Activated CD8-positive, alpha-beta memory T cell treated with anti-CD3 and anti-CD28 coated beads, Interleukin-2, amount 10 ng/mL, durations not matched to agents 7 days and 5 days (primary cell): ENCODE measurements at regions not wholly inside any gene's neighbourhood (a gene's known extent, or its start where the extent isn't known, plus 50 kb on each side); places are given as distances from the start of the nearest gene placed in this dataset.
"Not testable (repeated sequence)": the region's sequence is repeated elsewhere in the genome, so short reads cannot be mapped to it uniquely, and the experiment has no call there.

Experiments
- ATAC-seq: fragments of 150-1000 bp; cut with Tn5 transposase; one replicate; pipeline ENCODE4 v1.10.0; 2021; ENCODE audit warnings: moderate library complexity
- CTCF ChIA-PET: fragments of 350-600 bp; sonication (Branson Sonifier 250); formaldehyde crosslinking; loops from one replicate; lab custom pipeline; 2021; ENCODE audit warnings: antibody characterized with exemption; lab: Charles Lee
- DNase-seq: peaks from one replicate; pipeline ENCODE4 v3.0.0-alpha.2; 2020
- H3K27ac Mint-ChIP-seq: one replicate; pipeline ENCODE4 v1.8.0; 2021; ENCODE audit warnings: mild to moderate bottlenecking, mixed read lengths
- H3K27me3 Mint-ChIP-seq: one replicate; pipeline ENCODE4 v1.8.0; 2021; ENCODE audit warnings: mixed read lengths
- H3K36me3 Mint-ChIP-seq: one replicate; pipeline ENCODE4 v1.8.0; 2021; ENCODE audit warnings: mild to moderate bottlenecking, mixed read lengths
- H3K4me1 Mint-ChIP-seq: one replicate; pipeline ENCODE4 v1.8.0; 2021; ENCODE audit warnings: mixed read lengths
- H3K4me3 Mint-ChIP-seq: one replicate; pipeline ENCODE4 v1.8.0; 2021; ENCODE audit warnings: mild to moderate bottlenecking, moderate library complexity, mixed read lengths
- H3K9me3 Mint-ChIP-seq: one replicate; pipeline ENCODE4 v1.8.0; 2022; ENCODE audit warnings: low read depth, mixed read lengths

DNA sequence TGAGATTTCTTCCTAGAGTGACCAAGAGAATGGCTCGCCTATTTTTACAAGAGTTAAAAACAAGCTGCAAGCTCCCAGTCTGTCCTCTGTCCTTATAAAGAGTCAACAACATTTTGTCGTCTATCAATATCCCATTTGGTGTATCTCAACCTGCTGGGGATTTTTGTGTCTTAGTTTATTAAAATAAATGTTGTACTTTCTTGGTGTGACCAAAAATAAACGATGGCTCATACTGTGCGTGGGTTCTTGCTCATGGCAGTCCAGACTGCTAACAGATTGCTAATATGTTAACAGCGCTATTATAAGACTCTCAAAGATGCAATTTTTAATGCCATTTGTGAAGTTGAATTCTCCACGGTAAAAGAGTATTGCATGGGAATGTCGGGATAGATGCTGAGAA is 569.9 kb downstream of the GABRG2 start:
- CTCF ChIA-PET, result no interaction called here
- no peak for DNase-seq
- H3K27ac Mint-ChIP-seq, result no peak overlapping the region
- H3K4me1 Mint-ChIP-seq, result no peaks in the 10 kb centered on the region
- no peak for ATAC-seq
- H3K36me3 Mint-ChIP-seq, result no peaks in the 10 kb centered on the region
- no peak overlapping the region for H3K4me3 Mint-ChIP-seq
- no peaks in the 10 kb centered on the region for H3K27me3 Mint-ChIP-seq
- H3K9me3 Mint-ChIP-seq, result peaks cover 18% of the 10 kb centered on the region

DNA sequence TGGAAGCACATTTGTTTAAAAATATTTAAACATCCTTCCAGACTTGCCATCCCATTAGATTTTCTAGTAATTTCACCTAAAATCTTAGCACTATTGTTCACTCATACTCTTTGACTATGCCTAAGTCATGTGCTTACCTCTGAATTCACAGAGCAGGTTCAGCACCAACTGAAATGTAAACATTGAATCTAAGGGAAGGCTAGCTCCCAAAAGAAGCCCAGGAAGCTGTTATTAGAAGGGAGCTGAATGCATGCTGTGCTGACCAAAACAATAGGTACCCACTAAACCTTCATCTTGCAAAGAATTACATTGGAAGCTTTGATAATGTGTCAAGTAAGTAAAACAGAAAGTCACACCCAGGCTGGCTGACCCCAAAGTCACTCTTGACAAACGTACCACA is 571.3 kb downstream of the GABRG2 start:
- Mint-ChIP-seq H3K27me3 (no peaks in the 10 kb centered on the region), H3K27ac (no peak overlapping the region), H3K4me3 (no peak overlapping the region), H3K36me3 (no peaks in the 10 kb centered on the region), H3K9me3 (peaks cover 20% of the 10 kb centered on the region), H3K4me1 (no peaks in the 10 kb centered on the region)
- CTCF ChIA-PET, result no interaction called here
- no peak for ATAC-seq
- DNase-seq, result no peak

DNA sequence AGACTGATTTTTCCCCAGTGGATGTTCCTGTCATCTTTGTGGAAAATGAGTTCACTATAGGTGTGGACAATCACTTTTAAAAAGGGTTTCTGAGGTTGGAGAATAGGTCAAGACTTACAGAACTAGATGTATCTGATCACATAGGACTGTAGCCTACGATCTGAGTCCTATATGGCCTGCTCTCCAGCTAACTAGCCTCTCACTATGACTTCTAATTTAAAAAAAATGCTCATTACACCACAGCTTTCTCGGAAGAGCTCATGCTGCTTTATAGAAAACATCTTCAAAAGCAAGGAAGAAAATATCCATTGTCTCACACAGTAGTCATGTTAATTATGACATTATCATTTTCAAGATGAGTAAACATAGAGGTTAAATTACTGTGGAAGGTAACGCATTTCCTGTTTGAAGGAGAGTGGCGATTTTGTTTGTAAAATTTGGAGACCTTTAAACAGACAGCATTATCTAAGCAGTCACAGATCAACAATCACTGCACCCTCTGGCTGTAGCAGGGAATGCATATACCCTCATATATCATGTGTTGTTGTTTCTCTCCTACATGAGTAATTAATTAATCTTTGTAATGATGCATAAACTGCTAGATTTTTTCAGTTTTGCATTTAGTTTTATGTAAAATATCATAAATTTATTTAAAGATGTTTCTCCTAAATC is 573.7 kb downstream of the GABRG2 start:
- no peaks in the 10 kb centered on the region for H3K27me3 Mint-ChIP-seq
- DNase-seq (no peak), ATAC-seq (no peak)
- H3K4me3 Mint-ChIP-seq, result no peak overlapping the region
- no peaks in the 10 kb centered on the region for H3K4me1 Mint-ChIP-seq
- peaks cover 17% of the 10 kb centered on the region for H3K9me3 Mint-ChIP-seq
- H3K27ac Mint-ChIP-seq, result no peak overlapping the region
- CTCF ChIA-PET, result no interaction called here
- no peaks in the 10 kb centered on the region for H3K36me3 Mint-ChIP-seq

DNA sequence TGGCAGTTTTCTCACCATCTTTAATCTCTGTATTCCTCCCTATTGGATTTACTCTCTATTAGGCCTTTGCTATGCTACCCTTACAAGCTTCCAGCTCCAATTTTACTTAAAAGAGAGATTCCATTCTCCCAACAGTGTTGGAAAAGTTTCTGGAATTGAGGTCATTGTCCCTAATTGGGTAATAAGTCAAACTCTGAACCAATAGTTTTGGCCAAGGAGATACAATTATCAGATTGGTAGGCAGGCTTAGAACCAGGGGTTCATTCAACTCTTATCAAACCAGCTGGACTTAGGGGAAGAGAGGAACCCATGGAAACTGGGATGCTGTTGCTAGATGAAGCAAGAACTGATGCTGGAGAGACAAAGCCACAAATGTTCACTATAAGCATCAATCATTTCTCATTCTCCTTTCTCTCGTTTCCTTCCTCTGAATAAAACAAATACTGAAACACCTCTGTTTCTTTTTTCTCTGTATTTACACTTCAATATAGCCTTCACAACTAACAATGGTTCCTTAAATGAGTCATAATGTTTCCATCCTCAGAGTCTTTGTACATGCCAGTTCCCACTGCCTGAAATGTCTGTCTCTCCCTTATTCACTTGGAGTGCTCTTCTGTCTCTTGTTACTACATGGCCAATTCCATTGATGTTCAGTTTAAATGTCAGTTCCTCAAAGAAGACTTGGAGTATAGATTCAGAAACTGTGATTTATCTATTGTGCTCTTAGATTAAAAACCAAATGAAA is 587.3 kb downstream of the GABRG2 start:
- Mint-ChIP-seq H3K4me1 (no peaks in the 10 kb centered on the region), H3K27ac (no peak overlapping the region), H3K36me3 (no peaks in the 10 kb centered on the region), H3K9me3 (peaks cover 8% of the 10 kb centered on the region), H3K27me3 (no peaks in the 10 kb centered on the region), H3K4me3 (no peak overlapping the region)
- CTCF ChIA-PET, result no interaction called here
- DNase-seq (no peak), ATAC-seq (no peak)

DNA sequence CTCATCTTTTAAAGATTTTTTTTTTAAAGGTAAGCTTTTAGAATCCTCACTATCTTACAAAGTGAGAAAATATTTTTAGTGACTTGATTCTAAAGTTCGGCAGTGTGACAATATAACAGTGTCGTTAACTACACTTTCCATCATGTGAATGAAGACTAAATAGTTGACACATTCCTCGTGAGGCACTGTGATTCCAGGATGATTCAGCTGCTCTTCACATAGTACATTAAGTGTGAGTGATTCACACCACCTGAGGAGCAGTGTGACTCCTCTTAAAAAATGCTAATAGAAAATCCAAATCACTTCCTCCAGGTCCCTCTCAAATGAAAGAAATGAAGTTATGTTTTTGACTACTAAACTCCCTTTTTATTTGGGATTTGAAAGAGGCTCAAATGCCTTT is 589.5 kb downstream of the GABRG2 start:
- Mint-ChIP-seq H3K27me3 (no peaks in the 10 kb centered on the region), H3K9me3 (peaks cover 5% of the 10 kb centered on the region), H3K4me3 (no peak overlapping the region), H3K27ac (no peak overlapping the region), H3K4me1 (no peaks in the 10 kb centered on the region), H3K36me3 (no peaks in the 10 kb centered on the region)
- ATAC-seq (no peak), DNase-seq (no peak)
- CTCF ChIA-PET, result no interaction called here

DNA sequence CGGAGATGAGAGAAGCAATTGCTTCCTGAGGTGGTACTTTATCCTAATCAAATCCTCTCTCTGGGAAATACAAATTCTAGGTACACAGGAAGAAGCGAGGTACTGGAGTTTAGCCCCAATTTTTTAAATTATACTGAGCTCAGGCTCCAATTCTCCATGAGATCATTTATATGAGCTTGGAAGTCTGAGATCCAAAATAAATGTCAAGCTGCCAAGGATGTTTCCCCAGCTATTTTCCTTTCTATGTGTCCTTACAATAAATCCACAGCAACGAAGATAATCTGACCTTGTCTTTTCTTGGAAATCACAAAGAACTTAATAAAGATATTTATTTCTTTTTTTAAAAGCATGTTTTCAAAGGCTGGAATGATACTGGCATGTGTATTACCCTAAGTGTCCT is 597.3 kb downstream of the GABRG2 start:
- DNase-seq, result no peak
- ATAC-seq, result no peak
- Mint-ChIP-seq H3K4me1 (no peaks in the 10 kb centered on the region), H3K27me3 (no peaks in the 10 kb centered on the region), H3K27ac (no peak overlapping the region), H3K36me3 (no peaks in the 10 kb centered on the region), H3K4me3 (no peak overlapping the region), H3K9me3 (peaks cover 2% of the 10 kb centered on the region)
- CTCF ChIA-PET, result no interaction called here

DNA sequence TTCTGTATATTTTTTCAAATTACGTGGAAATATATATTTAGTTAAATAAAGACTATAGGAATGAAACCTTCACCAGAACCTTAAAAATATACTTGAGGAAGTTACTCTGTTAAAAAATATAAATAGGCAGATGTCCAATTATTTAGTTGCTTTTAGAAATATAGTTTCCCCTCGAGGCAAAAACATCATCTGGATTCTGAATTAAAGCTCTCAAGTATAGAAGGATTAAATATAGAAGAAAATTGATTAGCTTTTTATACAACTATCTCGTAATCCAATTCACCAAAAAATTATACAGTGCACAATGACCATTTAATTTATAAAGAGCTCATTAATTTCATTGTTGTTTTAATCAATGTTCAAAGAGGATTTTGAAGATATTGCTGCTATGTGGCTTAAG is 601.4 kb downstream of the GABRG2 start:
- no peaks in the 10 kb centered on the region for H3K36me3 Mint-ChIP-seq
- no peaks in the 10 kb centered on the region for H3K27me3 Mint-ChIP-seq
- peaks cover 3% of the 10 kb centered on the region for H3K9me3 Mint-ChIP-seq
- no peak overlapping the region for H3K27ac Mint-ChIP-seq
- no peaks in the 10 kb centered on the region for H3K4me1 Mint-ChIP-seq
- CTCF ChIA-PET, result no interaction called here
- H3K4me3 Mint-ChIP-seq, result no peak overlapping the region
- DNase-seq (no peak), ATAC-seq (no peak)

DNA sequence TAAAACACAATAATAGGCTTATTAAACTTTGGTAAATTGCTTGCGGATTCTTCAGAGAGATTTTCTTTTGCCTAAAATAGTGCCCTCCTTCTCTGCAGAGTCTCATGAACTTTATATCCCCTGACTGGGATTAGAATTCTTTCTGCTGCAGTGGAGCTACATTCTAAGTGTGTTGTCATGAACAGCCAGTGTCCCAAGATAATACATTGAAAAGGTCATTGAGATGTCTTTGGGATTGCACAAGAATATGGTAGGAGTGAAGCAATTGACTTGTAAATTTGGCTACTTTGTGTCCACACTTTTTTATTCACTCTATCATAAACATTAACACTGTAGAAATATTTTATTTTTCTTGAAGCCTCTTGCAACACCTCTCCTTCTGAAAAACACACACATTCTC is 604.5 kb downstream of the GABRG2 start:
- no peaks in the 10 kb centered on the region for H3K27me3 Mint-ChIP-seq
- ATAC-seq (no peak), DNase-seq (no peak)
- no peaks in the 10 kb centered on the region for H3K4me1 Mint-ChIP-seq
- H3K27ac Mint-ChIP-seq, result no peak overlapping the region
- CTCF ChIA-PET, result no interaction called here
- H3K4me3 Mint-ChIP-seq, result no peak overlapping the region
- no peaks in the 10 kb centered on the region for H3K36me3 Mint-ChIP-seq
- H3K9me3 Mint-ChIP-seq, result peaks cover 7% of the 10 kb centered on the region

DNA sequence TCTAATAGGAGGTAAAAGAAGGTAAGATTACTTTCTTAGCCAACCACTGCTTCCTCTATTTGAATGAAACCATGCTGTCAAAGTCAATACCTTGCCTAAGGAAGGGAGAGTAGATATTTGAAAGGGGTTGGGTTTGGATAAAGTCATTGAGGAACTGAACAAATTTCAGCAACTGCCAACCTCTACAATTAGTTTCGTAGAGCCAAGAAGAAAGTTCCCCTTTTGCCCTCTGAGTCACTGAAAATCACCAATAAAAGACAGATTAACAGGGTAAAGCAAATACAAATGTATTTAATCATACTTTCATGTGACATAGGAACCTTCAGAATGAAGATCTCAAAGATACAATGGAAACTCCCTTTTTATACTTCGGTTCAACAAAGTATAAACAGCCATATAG is 615.7 kb downstream of the GABRG2 start:
- H3K4me3 Mint-ChIP-seq, result no peak overlapping the region
- H3K9me3 Mint-ChIP-seq, result peaks cover 9% of the 10 kb centered on the region
- no peak for ATAC-seq
- no peak for DNase-seq
- no peaks in the 10 kb centered on the region for H3K4me1 Mint-ChIP-seq
- no peaks in the 10 kb centered on the region for H3K36me3 Mint-ChIP-seq
- CTCF ChIA-PET, result no interaction called here
- no peak overlapping the region for H3K27ac Mint-ChIP-seq
- no peaks in the 10 kb centered on the region for H3K27me3 Mint-ChIP-seq

DNA sequence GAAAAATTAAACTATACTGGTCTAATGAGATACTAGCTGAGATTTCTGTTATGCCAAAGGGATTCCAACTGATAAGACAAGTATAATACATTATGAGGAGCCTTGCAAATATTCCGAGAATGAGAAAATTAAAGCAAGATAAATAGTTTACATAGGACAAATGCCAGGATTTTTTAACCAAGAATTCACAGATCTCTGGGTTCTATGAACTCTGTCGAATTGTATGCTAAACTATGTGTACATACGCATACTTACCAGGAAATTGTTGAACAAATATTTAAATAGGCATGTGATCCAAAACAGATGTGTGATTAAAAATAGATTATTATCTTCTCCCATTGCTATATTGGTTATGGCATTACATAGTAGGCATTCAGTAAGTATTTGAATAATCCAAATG is 616.6 kb downstream of the GABRG2 start:
- no peak overlapping the region for H3K27ac Mint-ChIP-seq

DNA sequence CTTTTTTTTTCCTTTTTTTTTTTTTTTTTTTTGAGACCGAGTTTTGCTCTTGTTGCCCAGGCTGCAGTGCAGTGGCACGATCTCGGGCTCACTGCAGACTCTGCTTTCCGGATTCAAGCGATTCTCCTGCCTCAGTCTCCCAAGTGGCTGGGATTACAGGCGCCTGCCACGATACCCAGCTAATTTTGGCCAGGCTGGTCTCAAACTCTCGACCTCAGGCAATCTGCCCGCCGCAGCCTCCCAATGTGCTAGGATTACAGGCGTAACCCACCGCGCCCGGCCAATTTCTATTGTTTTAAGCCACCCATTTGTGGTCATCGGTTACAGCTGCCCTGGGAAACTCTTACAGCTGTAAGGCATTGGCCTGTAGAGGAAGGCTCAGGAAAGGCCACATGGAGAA is 617.7 kb downstream of the GABRG2 start:
- CTCF ChIA-PET, result no interaction called here
- H3K9me3 Mint-ChIP-seq, result peaks cover 3% of the 10 kb centered on the region
- no peaks in the 10 kb centered on the region for H3K4me1 Mint-ChIP-seq
- no peak for ATAC-seq
- H3K27me3 Mint-ChIP-seq, result no peaks in the 10 kb centered on the region
- DNase-seq, result no peak
- H3K4me3 Mint-ChIP-seq, result no peak overlapping the region
- no peak overlapping the region for H3K27ac Mint-ChIP-seq
- no peaks in the 10 kb centered on the region for H3K36me3 Mint-ChIP-seq

More for the DNA sequence above, 616.6 kb downstream of the GABRG2 start:
- no peak for ATAC-seq
- CTCF ChIA-PET, result no interaction called here
- Mint-ChIP-seq H3K9me3 (peaks cover 9% of the 10 kb centered on the region), H3K4me1 (no peaks in the 10 kb centered on the region), H3K36me3 (no peaks in the 10 kb centered on the region), H3K27me3 (no peaks in the 10 kb centered on the region), H3K4me3 (no peak overlapping the region)
- DNase-seq, result no peak

DNA sequence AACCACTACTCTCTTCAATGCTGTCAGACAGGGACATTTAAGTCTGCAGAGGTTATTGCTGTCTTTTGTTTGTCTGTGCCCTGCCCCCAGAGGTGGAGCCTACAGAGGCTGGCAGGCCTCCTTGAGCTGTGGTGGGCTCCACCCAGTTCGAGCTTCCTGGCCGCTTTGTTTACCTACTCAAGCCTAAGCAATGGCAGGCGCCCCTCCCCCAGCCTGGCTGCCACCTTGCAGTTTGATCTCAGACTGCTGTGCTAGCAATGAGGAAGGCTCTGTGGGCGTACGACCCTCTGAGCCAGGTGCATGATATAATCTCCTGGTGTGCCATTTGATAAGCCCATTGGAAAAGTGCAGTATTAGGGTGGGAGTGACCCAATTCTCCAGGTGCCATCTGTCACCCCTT is 628.7 kb downstream of the GABRG2 start:
- DNase-seq, H3K27me3 Mint-ChIP-seq, H3K9me3 Mint-ChIP-seq, CTCF ChIA-PET, ATAC-seq, H3K4me1 Mint-ChIP-seq, H3K4me3 Mint-ChIP-seq, H3K36me3 Mint-ChIP-seq, H3K27ac Mint-ChIP-seq: not testable (repeated sequence)

DNA sequence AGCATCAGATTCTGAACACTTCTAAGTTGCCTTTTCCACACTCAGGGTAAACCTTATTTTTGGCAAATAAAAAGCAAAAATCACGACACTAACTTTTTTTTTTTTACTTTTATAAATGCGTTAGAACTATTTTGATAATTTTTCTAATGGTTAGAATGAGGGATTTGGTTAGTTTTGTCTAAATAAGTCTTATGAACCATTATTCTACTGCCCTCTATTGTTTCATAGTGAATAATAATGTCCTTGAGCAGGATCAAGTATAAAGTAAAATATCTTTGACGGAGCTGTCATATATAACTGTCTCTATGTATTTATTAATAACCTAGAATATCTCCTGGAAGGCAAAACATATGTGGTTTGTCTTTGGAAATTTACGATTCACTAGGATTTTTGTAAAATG is 631.8 kb downstream of the GABRG2 start:
- ATAC-seq (no peak), DNase-seq (no peak)
- H3K4me3 Mint-ChIP-seq, result no peak overlapping the region
- H3K36me3 Mint-ChIP-seq, result no peaks in the 10 kb centered on the region
- CTCF ChIA-PET, result no interaction called here
- no peaks in the 10 kb centered on the region for H3K27me3 Mint-ChIP-seq
- no peak overlapping the region for H3K27ac Mint-ChIP-seq
- H3K9me3 Mint-ChIP-seq, result peaks cover 12% of the 10 kb centered on the region
- no peaks in the 10 kb centered on the region for H3K4me1 Mint-ChIP-seq

DNA sequence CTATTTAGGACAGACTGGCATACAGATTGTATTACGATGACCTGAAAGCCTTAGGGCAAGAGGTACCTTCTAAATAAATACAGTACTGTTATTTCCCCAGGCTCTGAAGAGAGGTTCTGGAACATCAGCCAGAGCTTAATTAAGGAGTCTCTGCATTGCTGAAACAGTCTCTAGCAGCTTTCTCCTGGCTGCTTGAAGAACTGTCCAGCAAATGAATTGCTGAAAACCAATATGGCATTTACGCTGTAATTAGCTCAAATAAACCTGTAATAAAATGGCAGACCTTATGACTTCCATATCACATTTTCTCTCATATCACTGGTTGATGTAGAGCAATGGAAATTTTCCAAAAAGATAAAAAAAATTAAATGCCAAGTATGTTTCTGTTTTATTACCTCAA is 636.3 kb downstream of the GABRG2 start:
- Mint-ChIP-seq H3K4me1 (no peaks in the 10 kb centered on the region), H3K4me3 (no peak overlapping the region), H3K27ac (no peak overlapping the region), H3K36me3 (no peaks in the 10 kb centered on the region), H3K27me3 (no peaks in the 10 kb centered on the region), H3K9me3 (peaks cover 8% of the 10 kb centered on the region)
- CTCF ChIA-PET, result no interaction called here
- DNase-seq, result no peak
- ATAC-seq, result no peak
